DND-41 (cell line): ENCODE measurements at regions not wholly inside any gene's neighbourhood (a gene's known extent, or its start where the extent isn't known, plus 50 kb on each side); places are given as distances from the start of the nearest gene placed in this dataset.

Experiments used
- ATAC-seq: fragments of 200-7000 bp; cut with Tn5 transposase; 3 replicates; pipeline ENCODE4 v1.9.1; 2021; ENCODE audit warnings: low read depth; ENCODE audit not compliant: insufficient read depth
- DNase-seq: peaks from one replicate; pipeline ENCODE4 v3.0.0-alpha.2; 2020
- H2AFZ ChIP-seq: 2 replicates; pipeline ENCODE4 v1.6.0; 2012; ENCODE audit warnings: low read depth, low read length
- H3K27ac ChIP-seq: 2 replicates; pipeline ENCODE4 v1.5.1; 2012; ENCODE audit warnings: low read length, inconsistent platforms
- H3K27me3 ChIP-seq: fragments of 200-600 bp; sonication (generic); 2 replicates; pipeline ENCODE4 v1.6.0; 2012; ENCODE audit warnings: low read length, mild to moderate bottlenecking, inconsistent platforms; ENCODE audit not compliant: insufficient read depth, poor library complexity
- H3K36me3 ChIP-seq: 2 replicates; pipeline ENCODE4 v1.5.1; 2012; ENCODE audit warnings: low read length, inconsistent platforms; ENCODE audit not compliant: insufficient read depth
- H3K4me1 ChIP-seq: 2 replicates; pipeline ENCODE4 v1.5.1; 2012; ENCODE audit warnings: mild to moderate bottlenecking, low read length; ENCODE audit not compliant: insufficient read depth
- H3K4me2 ChIP-seq: 2 replicates; pipeline ENCODE4 v1.6.0; 2012; ENCODE audit warnings: mild to moderate bottlenecking, moderate library complexity, low read length, inconsistent platforms; ENCODE audit not compliant: insufficient read depth
- H3K4me3 ChIP-seq, 2 experiments: fragments of 200-600 bp in 1 of 2; shearing (Covaris generic) in 1 of 2; 2 replicates each; pipeline ENCODE4 v1.5.1; 2012 to 2016; ENCODE audit warnings: inconsistent platforms in 2 of 2, low read length in 2 of 2, mild to moderate bottlenecking in 2 of 2, low read depth in 1 of 2, moderate library complexity in 1 of 2
- H3K79me2 ChIP-seq: 2 replicates; pipeline ENCODE4 v1.6.0; 2012; ENCODE audit warnings: low read length, inconsistent platforms; ENCODE audit not compliant: insufficient read depth
- H3K9ac ChIP-seq: 2 replicates; pipeline ENCODE4 v1.6.0; 2012; ENCODE audit warnings: low read depth, mild to moderate bottlenecking, inconsistent platforms, low read length, moderate library complexity
- H3K9me3 ChIP-seq: 2 replicates; pipeline ENCODE4 v1.5.1; 2012; ENCODE audit warnings: low read length, moderate library complexity, mild to moderate bottlenecking, inconsistent platforms; ENCODE audit not compliant: insufficient read depth, severe bottlenecking
- H4K20me1 ChIP-seq: 2 replicates; pipeline ENCODE4 v1.6.0; 2012; ENCODE audit warnings: low read length; ENCODE audit not compliant: insufficient read depth
- EZH2 ChIP-seq: IDR thresholded peaks from 3 replicates; pipeline ENCODE4 v1.6.1; 2012; ENCODE audit warnings: borderline replicate concordance, low read depth, mild to moderate bottlenecking, moderate library complexity, low read length, inconsistent platforms; ENCODE audit not compliant: severe bottlenecking
- TF ChIP-seq, protein P1 (sequence below): IDR thresholded peaks from 2 replicates; pipeline ENCODE4 v1.5.1; 2012; ENCODE audit warnings: borderline replicate concordance, low read length, moderate library complexity, mild to moderate bottlenecking; ENCODE audit not compliant: poor library complexity, severe bottlenecking; ENCODE audit errors: extremely low read depth

DNA sequence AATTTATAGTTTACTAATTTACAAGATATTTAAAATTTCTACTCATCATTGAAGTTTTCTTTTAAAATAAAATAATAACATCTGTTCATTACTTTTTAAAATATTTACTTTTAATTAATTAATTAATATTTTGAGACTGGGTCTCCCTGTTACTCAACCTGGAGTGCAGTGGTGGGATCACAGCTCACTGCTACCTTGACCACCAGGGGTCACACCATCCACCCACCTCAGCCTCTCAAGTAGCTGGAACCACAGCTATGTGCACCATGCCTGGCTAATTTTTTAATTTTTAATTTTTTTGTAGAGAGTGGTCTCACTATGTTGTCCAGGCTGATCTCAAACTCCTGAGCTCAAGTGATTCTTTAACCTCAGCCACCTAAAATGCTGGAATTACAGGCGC, 1013.6 kb downstream of the CDH9 start:
- Histone ChIP-seq H3K4me1 (no peaks in the 10 kb centered on the region), H2AFZ (no peak overlapping the region)

DNA sequence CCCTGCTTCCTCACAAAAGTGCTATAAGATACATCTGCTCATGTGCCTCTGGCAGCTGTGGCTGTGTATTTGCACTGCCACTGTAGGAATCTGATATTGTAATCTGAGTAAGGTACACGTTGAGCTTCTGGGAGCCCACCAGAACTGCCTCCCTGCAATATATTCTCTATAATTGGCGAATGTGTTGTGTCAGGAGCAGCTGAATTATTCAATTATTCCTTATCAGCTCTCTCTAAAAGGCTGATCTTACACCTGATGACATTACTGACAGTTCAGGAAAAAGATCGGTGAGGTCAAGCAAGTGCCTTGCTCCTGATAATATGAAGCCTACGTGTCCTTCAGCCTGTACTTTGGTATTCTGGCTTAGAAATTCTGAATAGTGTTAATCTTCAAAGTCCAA, 1015.0 kb downstream of the CDH9 start:
- H2AFZ ChIP-seq = no peak overlapping the region
- no peaks in the 10 kb centered on the region for H3K9me3 ChIP-seq

More for the DNA sequence above, 1013.6 kb downstream of the CDH9 start:
- Histone ChIP-seq H4K20me1 (no peaks in the 10 kb centered on the region), H3K79me2 (no peaks in the 10 kb centered on the region), H3K36me3 (no peaks in the 10 kb centered on the region), H3K4me2 (no peak overlapping the region), H3K27me3 (no peaks in the 10 kb centered on the region), H3K4me3 (no peak overlapping the region), H3K9me3 (no peaks in the 10 kb centered on the region), H3K9ac (no peak overlapping the region), H3K27ac (no peak overlapping the region)
- DNase-seq (no peak), ATAC-seq (no peak)
- TF ChIP-seq, protein P1, sequence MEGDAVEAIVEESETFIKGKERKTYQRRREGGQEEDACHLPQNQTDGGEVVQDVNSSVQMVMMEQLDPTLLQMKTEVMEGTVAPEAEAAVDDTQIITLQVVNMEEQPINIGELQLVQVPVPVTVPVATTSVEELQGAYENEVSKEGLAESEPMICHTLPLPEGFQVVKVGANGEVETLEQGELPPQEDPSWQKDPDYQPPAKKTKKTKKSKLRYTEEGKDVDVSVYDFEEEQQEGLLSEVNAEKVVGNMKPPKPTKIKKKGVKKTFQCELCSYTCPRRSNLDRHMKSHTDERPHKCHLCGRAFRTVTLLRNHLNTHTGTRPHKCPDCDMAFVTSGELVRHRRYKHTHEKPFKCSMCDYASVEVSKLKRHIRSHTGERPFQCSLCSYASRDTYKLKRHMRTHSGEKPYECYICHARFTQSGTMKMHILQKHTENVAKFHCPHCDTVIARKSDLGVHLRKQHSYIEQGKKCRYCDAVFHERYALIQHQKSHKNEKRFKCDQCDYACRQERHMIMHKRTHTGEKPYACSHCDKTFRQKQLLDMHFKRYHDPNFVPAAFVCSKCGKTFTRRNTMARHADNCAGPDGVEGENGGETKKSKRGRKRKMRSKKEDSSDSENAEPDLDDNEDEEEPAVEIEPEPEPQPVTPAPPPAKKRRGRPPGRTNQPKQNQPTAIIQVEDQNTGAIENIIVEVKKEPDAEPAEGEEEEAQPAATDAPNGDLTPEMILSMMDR = peak; percentile 21
- TF ChIP-seq EZH2 = no peak

DNA sequence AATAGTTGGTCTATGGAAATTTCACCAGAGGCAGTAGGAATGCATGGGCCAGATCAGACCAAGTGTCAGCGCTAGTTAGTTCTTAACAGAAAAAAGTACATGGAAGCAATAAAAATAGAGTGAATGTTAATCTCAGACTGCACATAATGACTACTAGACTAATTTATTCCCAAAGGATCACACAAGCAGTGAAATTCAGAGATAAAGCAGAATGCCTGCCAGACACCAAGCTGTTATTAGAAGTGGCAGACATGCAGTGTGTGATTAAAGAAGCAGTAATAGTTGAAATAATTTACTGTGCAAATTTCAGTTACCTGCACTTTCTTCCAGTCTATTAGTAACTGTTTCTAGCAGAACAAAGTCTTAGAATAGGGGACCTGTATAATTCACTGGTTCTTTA, 1024.2 kb downstream of the CDH9 start:
- no peaks in the 10 kb centered on the region for H3K9me3 ChIP-seq
- H4K20me1 ChIP-seq = no peaks in the 10 kb centered on the region
- TF ChIP-seq, protein P1 = no peak
- no peaks in the 10 kb centered on the region for H3K27me3 ChIP-seq
- H3K36me3 ChIP-seq = no peaks in the 10 kb centered on the region
- H3K27ac ChIP-seq = no peak overlapping the region
- DNase-seq = no peak
- H3K4me3 ChIP-seq = no peak overlapping the region
- no peak overlapping the region for H2AFZ ChIP-seq
- no peak for ATAC-seq
- H3K9ac ChIP-seq = no peak overlapping the region
- no peaks in the 10 kb centered on the region for H3K4me1 ChIP-seq
- no peak overlapping the region for H3K4me2 ChIP-seq
- no peaks in the 10 kb centered on the region for H3K79me2 ChIP-seq

More for the DNA sequence above, 1015.0 kb downstream of the CDH9 start:
- Histone ChIP-seq H3K27ac (no peak overlapping the region), H3K79me2 (no peaks in the 10 kb centered on the region), H3K4me3 (no peak overlapping the region), H3K4me2 (no peak overlapping the region), H3K27me3 (no peaks in the 10 kb centered on the region), H4K20me1 (no peaks in the 10 kb centered on the region), H3K36me3 (no peaks in the 10 kb centered on the region), H3K4me1 (no peaks in the 10 kb centered on the region), H3K9ac (no peak overlapping the region)
- TF ChIP-seq EZH2 = no peak
- TF ChIP-seq, protein P1 = no peak
- ATAC-seq = no peak
- DNase-seq = no peak

- no peak overlapping the region for H3K4me3 ChIP-seq
These were observed 1026.3 kb downstream of the CDH9 start for GRCh38 chr5:26012078-26012477.

More at GRCh38 chr5:26012078-26012477, 1026.3 kb downstream of the CDH9 start:
- Histone ChIP-seq H3K9ac (no peak overlapping the region), H3K9me3 (no peaks in the 10 kb centered on the region), H3K4me2 (no peak overlapping the region), H3K27ac (no peak overlapping the region), H3K36me3 (no peaks in the 10 kb centered on the region), H3K4me1 (no peaks in the 10 kb centered on the region), H4K20me1 (no peaks in the 10 kb centered on the region), H2AFZ (no peak overlapping the region), H3K27me3 (no peaks in the 10 kb centered on the region), H3K79me2 (no peaks in the 10 kb centered on the region)
- DNase-seq = no peak
- no peak for TF ChIP-seq EZH2
- TF ChIP-seq, protein P1 = no peak
- no peak for ATAC-seq
